RWPE2 (cell line): ENCODE measurements at regions not wholly inside any gene's neighbourhood (a gene's known extent, or its start where the extent isn't known, plus 50 kb on each side); places are given as distances from the start of the nearest gene placed in this dataset.

Source experiments
- ATAC-seq: fragments of 200-7000 bp; cut with Tn5 transposase; 3 replicates; pipeline ENCODE4 v1.9.1; 2021; ENCODE audit warnings: low read depth
- DNase-seq: peaks from one replicate; pipeline ENCODE4 v3.0.0-alpha.2; 2020; ENCODE audit warnings: low spot score
- H3K27ac ChIP-seq: fragments of 450-650 bp; 2 replicates; pipeline ENCODE4 v1.5.1; 2017; ENCODE audit warnings: mild to moderate bottlenecking; ENCODE audit not compliant: poor library complexity, severe bottlenecking
- H3K27me3 ChIP-seq: fragments of 250-450 bp; sonication (Bioruptor Pico); 2 replicates; pipeline ENCODE4 v1.5.1; 2021; ENCODE audit warnings: mild to moderate bottlenecking, moderate library complexity; ENCODE audit not compliant: insufficient read depth, poor library complexity, severe bottlenecking
- H3K36me3 ChIP-seq: fragments of 250-450 bp; sonication (Bioruptor Pico); 2 replicates; pipeline ENCODE4 v1.5.1; 2020; ENCODE audit warnings: low read depth, mild to moderate bottlenecking, moderate library complexity
- H3K4me1 ChIP-seq: fragments of 250-450 bp; sonication (Bioruptor Pico); 2 replicates; pipeline ENCODE4 v1.5.1; 2021; ENCODE audit warnings: mild to moderate bottlenecking, moderate library complexity; ENCODE audit not compliant: insufficient read depth, poor library complexity, severe bottlenecking
- H3K4me3 ChIP-seq: fragments of 250-450 bp; sonication (Bioruptor Pico); 2 replicates; pipeline ENCODE4 v1.5.1; 2021; ENCODE audit warnings: mild to moderate bottlenecking, moderate library complexity; ENCODE audit not compliant: severe bottlenecking
- H3K9me3 ChIP-seq: fragments of 250-450 bp; sonication (Bioruptor Pico); 2 replicates; pipeline ENCODE4 v1.5.1; 2021; ENCODE audit warnings: mild to moderate bottlenecking, moderate library complexity; ENCODE audit not compliant: severe bottlenecking
- TF ChIP-seq, protein P1 (sequence below): fragments of 450-650 bp; IDR thresholded peaks from one replicate; pipeline ENCODE4 v1.5.1; 2017; ENCODE audit warnings: mild to moderate bottlenecking, moderate library complexity; ENCODE audit not compliant: poor library complexity, severe bottlenecking

GRCh38 chr17:79292501-79292900 lies 217.9 kb downstream of the ENGASE start:
- Histone ChIP-seq H3K4me3 (no peak overlapping the region), H3K4me1 (no peaks in the 10 kb centered on the region), H3K27me3 (peaks cover 49% of the 10 kb centered on the region), H3K27ac (no peak overlapping the region), H3K9me3 (no peaks in the 10 kb centered on the region), H3K36me3 (no peaks in the 10 kb centered on the region)
- ATAC-seq = no peak
- DNase-seq = no peak
- TF ChIP-seq, protein P1, sequence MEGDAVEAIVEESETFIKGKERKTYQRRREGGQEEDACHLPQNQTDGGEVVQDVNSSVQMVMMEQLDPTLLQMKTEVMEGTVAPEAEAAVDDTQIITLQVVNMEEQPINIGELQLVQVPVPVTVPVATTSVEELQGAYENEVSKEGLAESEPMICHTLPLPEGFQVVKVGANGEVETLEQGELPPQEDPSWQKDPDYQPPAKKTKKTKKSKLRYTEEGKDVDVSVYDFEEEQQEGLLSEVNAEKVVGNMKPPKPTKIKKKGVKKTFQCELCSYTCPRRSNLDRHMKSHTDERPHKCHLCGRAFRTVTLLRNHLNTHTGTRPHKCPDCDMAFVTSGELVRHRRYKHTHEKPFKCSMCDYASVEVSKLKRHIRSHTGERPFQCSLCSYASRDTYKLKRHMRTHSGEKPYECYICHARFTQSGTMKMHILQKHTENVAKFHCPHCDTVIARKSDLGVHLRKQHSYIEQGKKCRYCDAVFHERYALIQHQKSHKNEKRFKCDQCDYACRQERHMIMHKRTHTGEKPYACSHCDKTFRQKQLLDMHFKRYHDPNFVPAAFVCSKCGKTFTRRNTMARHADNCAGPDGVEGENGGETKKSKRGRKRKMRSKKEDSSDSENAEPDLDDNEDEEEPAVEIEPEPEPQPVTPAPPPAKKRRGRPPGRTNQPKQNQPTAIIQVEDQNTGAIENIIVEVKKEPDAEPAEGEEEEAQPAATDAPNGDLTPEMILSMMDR = no peak

DNA sequence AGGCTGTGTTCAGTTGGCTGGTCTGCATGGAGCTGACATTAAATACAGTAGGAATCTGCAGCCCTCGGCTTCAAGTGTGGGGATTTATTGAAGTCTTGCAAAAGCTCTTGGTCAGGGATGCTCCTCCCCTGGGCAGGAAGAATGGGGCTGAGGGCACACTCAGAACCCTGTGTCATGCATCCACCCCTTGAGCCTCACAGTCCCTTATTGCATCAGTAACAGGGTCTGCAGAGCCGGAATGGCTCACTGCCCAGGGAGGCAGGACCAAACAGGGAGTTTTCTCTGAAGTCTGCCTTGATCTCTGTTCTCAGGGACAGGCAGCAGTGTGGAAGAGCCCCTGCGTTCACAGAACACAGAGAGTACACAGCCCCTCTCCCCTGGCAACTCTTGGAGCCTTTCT lies 216.8 kb downstream of the ENGASE start:
- Histone ChIP-seq H3K36me3 (no peaks in the 10 kb centered on the region), H3K27me3 (peaks cover 50% of the 10 kb centered on the region), H3K4me3 (no peak overlapping the region), H3K4me1 (no peaks in the 10 kb centered on the region), H3K9me3 (no peaks in the 10 kb centered on the region), H3K27ac (no peak overlapping the region)
- no peak for ATAC-seq
- TF ChIP-seq, protein P1 = no peak
- DNase-seq = no peak

DNA sequence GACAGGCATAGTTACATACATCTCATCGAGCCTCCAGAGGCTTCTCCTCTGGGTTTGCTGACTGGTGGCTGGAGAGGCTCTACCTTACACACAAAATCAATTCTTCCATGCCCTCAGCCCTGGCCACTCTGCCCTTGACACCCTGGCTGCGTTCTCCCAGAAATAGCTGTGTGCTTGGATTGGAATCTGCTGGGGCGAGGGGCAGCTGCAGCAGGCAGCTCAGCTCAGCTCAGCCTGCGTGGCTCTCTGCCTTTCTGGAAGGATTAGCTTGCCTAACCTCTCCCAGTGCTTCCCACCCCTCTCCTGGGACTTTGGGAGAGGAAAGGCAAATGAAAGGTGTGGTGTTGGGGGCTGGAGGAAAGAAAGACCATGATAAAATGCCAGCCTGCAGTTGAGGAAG lies 216.1 kb downstream of the ENGASE start:
- no peak overlapping the region for H3K4me3 ChIP-seq
- H3K4me1 ChIP-seq = no peaks in the 10 kb centered on the region
- DNase-seq = no peak
- no peaks in the 10 kb centered on the region for H3K36me3 ChIP-seq
- no peak overlapping the region for H3K27ac ChIP-seq
- H3K27me3 ChIP-seq = peaks cover 50% of the 10 kb centered on the region
- TF ChIP-seq, protein P1 = no peak
- no peaks in the 10 kb centered on the region for H3K9me3 ChIP-seq
- no peak for ATAC-seq

DNA sequence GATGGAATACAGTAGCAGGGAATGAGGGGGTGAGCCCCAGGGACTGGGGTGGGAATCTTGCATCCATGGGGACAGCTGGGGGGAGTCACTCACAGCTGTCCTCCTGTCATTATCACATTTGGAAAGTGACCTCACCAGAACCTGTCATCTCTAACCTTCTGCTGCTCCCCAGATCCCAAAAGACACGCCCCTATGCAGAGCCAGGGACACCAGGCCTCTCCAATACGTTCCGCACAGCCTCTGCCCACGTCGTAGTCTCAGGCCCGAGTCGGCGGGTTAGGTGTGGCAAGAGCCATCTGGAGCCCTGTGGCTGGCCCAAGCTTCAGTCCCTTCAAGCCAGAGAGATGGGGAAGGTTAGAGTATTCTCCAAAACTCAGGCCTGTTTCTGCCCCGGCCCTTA lies 214.3 kb downstream of the ENGASE start:
- H3K4me1 ChIP-seq = no peaks in the 10 kb centered on the region
- no peak overlapping the region for H3K4me3 ChIP-seq
- ATAC-seq (no peak), DNase-seq (peak; percentile 61)
- no peak overlapping the region for H3K27ac ChIP-seq
- TF ChIP-seq, protein P1 = no peak
- H3K9me3 ChIP-seq = no peaks in the 10 kb centered on the region
- peaks cover 45% of the 10 kb centered on the region for H3K27me3 ChIP-seq
- H3K36me3 ChIP-seq = no peaks in the 10 kb centered on the region

GRCh38 chr17:79286440-79286839 lies 211.8 kb downstream of the ENGASE start:
- Histone ChIP-seq H3K4me3 (no peak overlapping the region), H3K4me1 (no peaks in the 10 kb centered on the region), H3K27me3 (peaks cover 61% of the 10 kb centered on the region), H3K36me3 (no peaks in the 10 kb centered on the region), H3K9me3 (no peaks in the 10 kb centered on the region), H3K27ac (no peak overlapping the region)
- DNase-seq (no peak), ATAC-seq (no peak)
- TF ChIP-seq, protein P1 = no peak
